Inflammatory macrophage (primary cell): ENCODE measurements at regions not wholly inside any gene's neighbourhood (a gene's known extent, or its start where the extent isn't known, plus 50 kb on each side); places are given as distances from the start of the nearest gene placed in this dataset.
A peak's percentile ranks its signal among the peaks of the same experiment; 100 is the strongest.

Source experiments
- DNase-seq, 2 donors: peaks; one replicate each; pipeline ENCODE4 v3.0.0-alpha.2; 2020 to 2022

DNA sequence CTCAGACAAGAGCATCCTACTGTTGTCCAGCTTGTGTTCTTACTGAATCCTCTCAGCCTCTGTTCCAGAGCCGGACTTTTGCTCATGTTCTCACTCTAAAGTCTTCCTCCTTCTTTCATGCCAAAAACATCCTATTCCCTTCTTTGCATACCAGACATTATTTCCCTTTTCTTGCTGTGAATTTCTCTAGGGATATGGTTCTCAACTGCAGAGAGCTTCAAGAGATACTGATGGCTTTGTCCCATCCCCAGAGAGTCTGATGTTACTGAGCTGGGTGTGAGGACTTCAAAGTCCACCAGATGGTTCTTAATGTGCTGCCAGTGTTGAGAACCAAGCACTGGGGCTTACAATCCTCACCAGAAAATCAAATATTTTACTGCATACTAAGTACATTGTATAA is 98.6 kb upstream of the FER start:
- DNase-seq, result no peak

DNA sequence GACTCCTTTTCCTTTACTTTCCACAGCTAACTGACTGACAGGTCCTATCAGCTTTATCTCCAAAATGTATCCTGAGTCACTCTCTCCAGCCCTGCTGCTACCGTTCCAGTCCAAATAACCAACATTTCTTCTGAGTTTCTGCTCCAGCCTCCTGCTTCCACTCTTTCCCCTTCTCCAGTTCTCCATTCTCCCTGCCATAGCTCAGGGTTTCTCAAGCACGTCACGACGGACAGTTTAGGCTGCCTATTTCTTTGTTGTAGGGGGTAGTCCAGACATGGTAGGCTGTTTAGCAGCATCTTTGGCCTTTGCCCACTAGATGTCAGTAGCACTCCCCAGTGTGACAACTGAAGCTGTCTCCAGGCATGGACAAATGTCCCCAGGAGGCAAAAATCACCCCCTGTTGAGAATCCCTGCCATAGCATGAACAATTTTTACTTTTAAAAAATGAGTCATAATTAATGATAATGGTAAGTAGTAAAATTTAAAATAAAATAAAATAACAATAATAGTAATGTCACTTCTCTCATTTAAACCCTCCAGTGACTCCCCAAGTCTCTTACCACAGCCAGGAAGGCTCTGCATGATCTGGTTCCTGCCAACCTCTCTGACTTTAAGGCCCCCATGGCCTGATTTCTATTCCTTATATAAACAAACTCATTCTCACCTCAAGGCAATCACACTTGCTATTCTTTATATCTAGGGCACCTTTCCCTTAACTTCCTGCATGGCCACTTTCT is 105.4 kb upstream of the FER start:
- peak; percentile 72 to 73 for DNase-seq

DNA sequence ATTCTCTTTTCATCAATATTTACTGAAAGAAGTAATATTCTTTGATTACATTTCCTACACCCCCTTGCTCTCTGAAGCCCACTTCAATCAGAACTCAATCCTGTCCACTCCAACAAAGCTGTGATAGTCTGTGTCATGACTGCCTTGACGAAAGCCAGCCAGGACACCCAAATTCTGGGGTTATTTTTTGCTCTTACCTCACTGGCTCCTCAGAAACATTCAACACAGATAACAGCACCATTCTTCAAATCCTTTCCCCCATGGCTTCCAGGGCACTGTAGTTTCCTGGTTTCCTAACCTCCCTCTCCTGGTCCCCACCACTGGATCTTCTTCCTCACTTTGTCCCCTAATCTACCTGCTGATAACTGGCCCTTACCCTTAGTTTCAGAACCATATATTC is 106.1 kb upstream of the FER start:
- no peak for DNase-seq

DNA sequence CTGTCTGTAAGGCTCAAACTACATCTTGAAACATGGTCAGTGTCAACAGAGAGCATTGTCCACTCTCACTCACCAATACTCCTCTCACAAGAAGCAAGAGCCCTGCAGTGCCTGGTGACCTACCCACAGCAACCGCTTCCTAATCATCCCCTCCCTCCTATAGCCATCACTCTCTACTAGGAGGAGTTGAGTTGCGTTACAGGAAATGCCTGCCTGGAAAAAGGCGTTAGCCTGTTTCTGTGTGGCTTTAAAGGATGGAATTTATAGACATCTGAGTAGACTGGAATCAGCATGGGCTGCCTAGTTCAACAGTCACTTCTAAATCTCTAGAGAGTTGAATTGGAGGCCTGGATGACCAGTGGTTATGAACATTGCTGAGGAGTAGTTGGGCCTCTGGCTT is 108.3 kb upstream of the FER start:
- DNase-seq, result no peak

DNA sequence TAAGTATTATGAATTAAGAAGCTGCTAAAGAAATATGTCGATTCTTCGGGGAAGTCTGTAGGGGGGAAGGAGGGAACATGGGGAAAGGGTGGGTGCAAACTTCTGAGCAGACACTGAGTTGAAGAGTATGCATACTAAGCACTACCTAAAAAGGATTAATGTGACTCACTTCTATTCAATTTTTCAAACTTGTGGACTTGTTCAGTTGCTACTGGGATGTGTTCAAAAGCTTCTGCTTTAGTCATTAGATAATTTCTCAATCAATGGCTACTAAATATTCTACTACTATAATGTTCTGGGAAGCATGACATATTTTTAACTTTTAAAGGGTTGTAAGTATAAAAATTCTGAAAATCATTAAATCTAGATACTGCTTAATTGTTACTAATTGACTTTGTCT is 109.7 kb upstream of the FER start:
- DNase-seq, result no peak

DNA sequence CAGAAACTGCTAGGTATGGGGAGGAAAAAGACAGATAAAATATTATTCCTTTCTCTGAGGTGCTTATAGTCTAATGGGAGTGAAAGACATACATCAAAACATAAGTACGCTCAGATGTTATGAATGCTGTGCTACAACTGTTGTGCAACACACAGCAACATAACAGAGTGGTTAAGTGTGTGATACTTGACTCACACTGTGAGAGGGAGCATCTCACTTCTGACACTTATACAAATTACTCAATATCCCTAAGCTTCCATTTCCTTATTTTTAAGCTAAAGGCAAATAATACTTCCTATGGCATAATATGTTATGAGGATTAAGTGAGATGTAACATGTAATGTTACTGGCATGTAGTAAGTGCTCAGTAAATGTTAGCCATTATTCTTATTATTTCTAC is 110.6 kb upstream of the FER start:
- DNase-seq, result peak; percentile 77 to 89

DNA sequence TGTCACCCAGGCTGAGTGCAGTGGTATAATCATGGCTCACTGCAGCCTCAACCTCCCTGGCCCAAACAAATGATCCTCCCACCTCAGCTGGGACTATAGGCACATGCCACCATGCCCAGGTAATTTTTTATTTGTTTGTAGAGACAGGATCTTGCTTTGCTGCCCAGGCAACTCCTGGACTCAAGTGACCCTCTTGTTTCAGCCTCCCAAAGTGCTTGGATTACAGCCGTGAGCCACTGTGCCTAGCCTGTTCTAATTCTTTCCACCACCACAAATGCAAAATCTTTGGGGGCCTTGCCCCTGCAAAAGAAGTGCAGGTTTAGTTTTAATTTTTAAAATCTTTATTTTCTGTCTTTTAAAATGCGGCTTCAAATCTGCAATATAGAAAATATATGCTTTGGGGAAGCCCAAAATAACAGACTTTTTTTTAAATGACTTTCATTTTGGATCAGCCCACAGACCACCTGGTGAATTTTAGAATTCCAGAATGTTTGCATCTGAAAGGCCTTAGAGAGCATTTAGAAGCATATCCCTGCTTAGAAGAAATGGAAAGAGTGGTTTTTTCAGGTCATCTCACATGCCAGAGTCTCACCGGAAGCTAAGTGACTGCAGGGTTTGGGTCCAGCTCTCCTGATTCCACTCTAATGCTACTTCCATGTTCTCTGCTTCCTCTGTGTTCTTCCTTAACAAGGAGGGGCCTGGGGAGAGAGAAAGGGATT is 111.4 kb upstream of the FER start:
- no peak for DNase-seq

DNA sequence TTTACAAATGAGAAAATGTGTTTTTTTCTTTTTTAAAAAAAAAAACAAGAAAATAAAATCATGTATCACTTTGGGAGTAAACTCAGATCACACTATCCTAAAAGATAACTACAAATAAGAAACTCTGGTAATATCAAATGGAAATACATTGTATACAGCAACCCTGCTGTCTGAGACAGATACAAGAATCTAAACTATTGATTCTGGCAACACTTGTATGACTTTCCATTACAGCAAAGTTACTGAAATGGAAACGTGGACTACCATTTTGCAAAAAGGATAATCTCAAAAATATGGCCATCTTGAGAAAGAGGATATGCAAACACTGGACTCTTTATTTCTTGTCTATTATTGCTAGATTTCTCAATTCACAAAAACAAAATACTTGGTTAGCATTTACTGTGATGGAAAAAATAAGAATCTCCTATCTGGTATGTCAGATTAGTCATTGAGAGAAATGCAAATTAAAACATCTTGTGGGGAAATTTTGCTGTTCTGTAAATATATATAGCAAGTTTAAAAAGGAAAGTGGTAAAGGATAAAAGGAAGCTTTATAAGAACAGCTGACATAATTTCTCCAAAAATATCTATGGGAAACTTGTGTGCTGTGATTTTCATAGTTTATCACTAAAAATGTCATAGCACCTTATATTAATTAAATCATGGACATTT is 112.9 kb upstream of the FER start:
- no peak for DNase-seq

DNA sequence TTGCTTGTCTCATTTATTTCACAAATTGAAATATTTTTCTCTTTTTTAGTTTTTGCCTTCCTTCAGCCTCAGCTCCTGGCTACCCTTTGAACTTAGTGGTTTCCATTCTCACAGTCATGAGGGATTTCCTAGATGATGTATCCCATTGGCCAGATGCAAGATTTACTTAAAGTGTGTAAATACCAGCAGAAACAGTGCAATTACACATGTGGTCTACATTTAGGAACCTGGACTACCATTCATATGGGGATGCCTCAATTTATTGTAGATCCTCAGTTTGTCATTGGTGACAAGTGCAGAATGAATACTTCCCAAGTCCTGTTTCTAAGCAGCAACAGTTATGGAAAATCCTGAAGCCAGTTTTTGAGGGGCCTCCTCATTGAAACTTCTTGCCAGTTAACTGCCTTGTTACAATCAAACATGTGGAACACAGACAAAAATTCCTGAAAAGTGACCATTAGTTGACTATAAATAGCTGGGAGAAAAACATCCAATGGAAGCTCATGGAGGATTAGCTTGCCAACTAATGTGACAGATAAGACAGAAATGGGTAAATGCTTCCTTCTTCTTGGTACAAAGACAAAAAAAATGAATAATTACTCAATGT is 113.6 kb upstream of the FER start:
- DNase-seq, result no peak

DNA sequence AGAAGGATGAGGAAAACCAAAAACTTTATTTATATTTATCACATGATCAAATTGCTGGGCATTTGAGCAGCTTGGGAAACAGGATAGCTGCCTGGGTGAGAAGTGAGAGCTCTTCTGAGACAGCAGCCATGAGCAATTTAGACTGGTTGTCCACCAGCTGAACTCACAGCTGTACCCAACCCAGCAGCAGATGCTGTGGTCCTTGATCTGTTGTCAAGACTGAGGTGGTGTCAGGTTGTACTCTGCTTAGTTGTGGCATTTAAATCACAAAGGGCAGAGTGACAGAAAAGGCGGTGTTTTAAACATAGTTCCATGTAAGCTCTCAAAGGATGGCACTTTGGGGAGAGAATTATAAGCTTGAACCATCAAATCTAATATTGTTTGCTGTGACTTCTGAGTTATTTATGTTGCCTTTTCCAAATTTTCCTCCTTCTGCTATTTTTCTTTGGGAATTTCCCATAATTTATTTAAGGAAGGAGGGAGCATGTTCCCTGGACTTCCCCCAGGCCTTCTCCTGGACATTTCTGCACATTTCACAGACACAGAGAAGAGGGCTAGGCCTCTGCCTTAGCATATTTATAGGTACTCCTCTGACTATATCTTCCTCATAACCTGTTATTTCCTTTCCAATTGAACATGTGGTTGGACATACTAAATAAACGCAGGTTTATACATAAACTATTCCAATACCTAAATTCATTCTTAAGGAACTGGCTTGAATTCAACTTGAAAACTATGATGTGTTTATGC is 117.7 kb upstream of the FER start:
- DNase-seq, result no peak

DNA sequence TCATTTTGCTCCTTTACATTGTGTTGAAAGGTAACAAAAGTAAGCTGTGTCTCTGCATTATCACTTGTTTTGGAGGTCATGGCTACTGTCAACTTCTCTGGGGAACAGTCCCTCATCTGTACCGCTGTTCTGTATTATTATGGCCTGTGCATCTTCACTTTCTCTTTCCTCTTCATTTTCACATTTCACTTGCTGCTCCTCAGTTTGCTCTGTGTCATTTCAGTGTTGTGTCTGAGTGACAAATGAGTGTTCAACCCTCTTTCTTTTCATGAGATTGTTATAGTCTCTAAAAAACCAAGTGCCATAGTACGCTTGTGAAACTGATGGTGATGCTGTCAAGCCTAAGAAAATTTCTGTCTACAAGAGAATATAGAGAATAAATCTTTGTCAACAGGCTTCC is 122.0 kb upstream of the FER start:
- DNase-seq, result no peak

DNA sequence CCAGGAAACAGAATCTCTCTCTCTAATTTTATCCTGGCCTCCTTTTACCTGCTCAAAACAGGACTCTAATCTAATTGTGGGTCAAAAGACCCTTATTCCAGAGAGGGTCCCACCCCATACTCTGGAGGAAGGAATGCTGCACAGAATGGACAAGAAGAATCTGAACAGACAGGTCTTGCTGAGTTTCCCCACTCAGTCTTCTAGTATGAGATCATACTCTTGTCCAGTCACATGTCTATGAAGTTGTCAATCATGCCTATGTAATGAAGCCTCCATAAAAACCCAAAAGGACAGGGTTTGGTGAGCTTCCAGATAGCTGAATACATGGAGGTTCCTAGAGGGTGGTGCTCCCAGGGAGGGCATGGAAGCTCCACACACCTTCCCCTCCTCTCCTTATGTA is 123.9 kb upstream of the FER start:
- no peak for DNase-seq

DNA sequence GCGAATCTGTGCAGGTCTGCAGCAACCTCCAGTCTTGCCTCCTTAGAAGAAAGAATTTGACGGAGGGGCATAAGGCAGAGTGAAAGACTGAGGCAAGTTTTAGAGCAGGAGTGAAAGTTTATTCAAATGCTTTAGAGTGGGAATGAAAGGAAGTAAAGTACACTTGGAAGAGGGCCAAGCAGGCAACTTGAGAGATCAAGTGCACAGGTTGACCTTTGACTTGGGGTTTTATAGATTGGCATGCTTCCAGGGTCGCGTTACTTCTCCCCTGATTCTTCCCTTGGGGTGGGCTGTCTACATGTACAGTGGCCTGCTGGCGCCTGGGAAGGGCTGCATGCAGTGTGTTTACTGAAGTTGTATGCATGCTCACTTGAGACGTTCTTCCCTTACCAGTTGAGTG is 127.2 kb upstream of the FER start:
- no peak for DNase-seq

DNA sequence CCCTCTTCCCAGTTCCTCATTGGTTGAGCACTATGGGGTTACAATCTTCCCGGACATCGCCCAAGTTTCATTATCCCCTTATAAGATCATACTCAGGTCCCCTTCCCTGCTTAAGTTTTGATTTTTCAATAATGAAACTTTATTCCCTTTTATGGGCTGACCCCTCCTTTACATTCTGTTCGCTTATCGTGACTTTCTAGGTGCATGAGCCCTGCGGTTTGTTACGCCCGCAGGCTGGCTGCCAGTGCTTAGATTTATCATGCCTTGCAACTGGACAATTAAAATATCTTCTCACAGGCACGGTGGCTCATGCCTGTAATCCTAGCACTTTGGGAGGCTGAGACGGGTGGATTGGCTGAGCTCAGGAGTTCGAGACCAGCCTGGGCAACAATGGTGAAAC is 127.9 kb upstream of the FER start:
- DNase-seq, result no peak

DNA sequence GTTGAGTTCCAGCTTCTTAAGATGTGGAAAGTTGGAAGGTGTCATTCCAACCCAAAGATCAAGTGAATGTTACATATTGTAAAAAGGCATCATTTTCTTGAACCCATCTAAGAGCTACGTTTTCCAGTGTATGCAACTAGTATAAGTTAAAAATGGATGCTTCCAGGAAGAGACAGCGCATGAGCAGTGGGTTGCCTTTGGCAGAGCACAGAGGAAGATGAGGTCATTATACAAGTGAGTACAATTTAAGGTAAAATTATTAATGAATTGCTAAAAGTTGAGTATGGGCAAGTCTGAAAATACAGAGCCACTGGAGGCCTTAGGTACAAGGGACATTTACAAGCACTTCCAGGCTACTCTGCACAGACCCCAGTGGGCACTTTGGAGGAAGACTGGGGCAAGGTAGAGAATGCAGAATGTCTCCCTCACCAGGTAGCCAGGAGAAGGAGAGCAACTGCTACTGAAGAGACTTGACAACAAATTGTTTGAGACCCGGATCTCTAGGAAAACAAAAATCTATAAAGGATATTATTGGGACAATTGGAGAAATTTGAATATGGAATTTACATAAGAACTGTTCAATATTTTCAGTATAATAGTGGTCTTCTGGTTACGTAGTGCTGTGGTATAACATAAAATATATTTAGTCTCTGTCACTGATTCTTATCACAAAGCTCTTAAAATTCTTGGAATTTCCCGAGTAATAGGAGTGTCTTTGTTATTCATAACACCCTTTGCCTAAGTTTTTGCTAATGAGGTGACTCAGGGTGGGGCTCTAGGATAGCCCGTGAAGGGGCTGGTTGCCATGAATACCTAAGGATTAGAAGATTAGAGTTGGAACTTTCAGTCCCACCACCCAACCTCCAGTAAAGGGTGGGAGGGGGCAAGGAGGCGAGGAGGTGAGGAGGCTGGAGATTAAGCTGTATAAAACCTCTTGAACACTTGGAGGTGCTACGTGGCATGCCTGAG is 129.9 kb upstream of the FER start:
- no peak for DNase-seq

DNA sequence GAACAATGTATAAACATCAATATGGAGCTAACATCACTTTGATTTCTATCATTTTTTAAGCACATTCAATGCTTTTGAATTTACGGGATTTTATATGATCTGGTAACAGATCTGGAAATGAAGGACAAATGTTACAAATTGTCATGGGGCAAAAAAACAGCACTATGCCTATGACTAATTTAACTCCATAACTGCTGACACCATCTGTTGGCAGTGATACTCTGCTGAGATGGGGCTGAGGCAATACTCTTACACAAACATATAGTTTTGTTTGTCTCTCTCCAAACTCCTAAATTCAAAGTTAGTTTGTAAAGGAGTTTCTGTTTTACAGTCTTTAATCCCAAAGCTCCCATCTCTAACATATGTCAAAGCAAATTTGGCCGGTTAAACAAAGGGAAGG is 132.5 kb upstream of the FER start:
- DNase-seq, result no peak

DNA sequence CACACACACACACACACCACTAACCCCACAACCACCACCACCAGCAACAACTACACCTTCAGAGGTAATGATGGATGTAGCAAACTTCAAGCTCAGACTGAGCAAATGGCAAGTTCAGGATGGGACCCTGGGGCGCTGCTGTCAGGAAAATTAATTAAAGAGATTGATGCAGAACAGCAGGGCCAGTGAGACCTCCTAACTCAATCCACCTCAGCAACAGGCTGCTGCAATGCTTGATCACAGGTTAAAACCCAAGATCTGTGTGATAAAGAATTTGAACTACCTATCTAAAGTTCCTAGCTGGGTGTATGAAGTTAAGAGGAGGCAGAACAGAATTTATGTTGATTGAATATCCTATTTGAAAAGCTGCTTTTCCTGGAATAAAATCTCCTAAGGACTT is 140.3 kb upstream of the FER start:
- DNase-seq, result no peak

DNA sequence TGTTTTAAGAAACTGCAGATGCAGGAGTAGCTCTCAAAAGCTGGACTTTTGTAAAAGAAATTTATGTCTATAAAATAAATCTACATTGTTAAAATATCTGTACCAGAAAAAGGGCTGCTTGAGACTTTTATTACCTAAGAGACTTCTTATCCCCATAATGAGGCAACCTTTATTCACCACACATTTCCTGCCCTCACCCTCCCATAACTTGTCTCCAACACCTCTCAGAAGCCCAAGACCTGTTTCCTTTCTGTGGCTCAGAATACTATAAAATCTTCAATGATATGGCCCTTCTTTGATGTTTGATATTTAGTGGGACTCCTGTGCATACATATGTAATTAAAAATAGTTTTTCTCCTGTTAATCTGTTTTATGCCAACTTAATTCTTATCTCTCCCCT is 141.5 kb upstream of the FER start:
- DNase-seq, result no peak

DNA sequence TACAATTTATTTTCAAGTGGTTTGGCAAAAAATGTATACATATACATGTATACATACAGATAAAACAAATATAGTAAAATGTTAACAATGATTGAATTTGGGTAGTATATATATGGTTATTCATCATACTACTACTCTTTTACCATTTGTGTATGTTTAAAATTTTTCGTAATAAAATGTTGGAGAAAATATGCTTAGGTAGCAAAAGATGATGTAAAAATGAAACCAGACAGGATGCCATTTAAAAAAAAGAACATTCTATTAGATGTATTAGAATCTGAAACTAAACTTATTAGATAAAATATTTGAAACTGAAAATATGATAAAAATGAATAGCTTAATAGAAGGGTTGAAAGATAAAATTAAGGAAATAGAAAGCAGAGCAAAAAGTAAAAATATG is 144.9 kb upstream of the FER start:
- no peak for DNase-seq

DNA sequence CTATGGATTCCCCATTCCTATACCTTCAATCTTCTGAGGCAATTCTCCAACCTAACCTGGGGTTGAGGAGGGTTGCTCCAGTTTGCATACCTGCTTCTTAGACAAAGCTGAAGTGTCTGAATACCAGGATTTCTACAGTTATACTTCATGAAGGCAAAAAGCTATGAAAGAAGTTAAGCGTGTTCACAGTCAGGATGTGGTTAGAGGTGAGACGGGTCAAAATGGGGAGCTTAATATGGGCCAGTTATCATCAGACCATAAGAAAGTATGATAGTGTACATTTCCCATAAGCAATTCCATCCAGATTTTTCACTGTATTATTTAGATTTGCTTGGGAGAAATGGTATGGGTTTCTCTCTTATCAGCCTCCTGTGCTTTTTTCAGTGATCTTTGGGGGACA is 156.9 kb upstream of the FER start:
- no peak for DNase-seq

DNA sequence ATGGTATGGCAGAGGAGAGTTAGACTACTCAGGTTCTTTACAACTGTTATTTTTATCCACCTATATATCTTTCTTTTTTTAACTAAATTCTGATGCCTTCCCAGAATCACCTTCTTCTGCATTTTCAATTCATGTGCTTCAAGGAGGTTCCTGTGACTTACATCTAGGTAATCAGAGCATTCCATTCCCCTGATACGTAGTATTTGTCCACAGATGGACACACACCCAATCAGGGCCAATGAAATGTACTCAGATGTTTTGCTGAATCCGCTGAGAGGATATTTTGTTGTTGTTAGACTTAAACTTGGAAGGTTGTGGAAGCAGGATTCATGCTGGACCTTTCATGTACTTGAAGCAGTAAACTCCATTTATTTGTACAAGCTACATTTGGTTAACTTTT is 159.4 kb upstream of the FER start:
- no peak for DNase-seq

DNA sequence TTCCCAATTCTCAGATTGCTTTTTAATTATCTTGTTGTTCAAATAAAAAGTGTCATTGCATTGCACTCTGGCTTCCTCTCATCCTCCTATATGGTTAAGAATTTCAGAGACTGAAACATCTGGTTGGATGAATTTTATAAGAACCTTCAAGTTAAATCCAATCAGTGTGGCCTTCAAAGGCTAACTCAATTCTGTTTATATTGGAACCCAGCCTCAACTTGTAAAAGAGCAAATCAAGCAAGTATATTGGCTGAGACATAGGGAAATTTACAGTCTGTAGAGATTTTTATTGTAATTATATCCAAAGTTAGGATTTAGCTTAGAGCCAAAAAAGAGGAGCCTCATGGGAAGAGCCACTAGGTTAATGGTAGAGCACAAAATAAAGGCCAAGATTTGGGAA is 159.9 kb upstream of the FER start:
- DNase-seq, result no peak
